Ishikawa (cell line): ENCODE measurements at regions not wholly inside any gene's neighbourhood (a gene's known extent, or its start where the extent isn't known, plus 50 kb on each side); places are given as distances from the start of the nearest gene placed in this dataset.

Experiments used
- CEBPB ChIP-seq: IDR thresholded peaks from 2 replicates; pipeline ENCODE4 v1.6.1; 2012
- CREB1 ChIP-seq: IDR thresholded peaks from 2 replicates; pipeline ENCODE4 v1.6.1; 2012; ENCODE audit warnings: low read depth
- EGR1 ChIP-seq: IDR thresholded peaks from 2 replicates; pipeline ENCODE4 v1.6.1; 2012
- MAX ChIP-seq: IDR thresholded peaks from 2 replicates; pipeline ENCODE4 v1.6.1; 2012
- NFIC ChIP-seq: IDR thresholded peaks from 2 replicates; pipeline ENCODE4 v1.6.1; 2012
- RAD21 ChIP-seq: IDR thresholded peaks from 2 replicates; pipeline ENCODE4 v1.6.1; 2012; ENCODE audit warnings: low read depth
- TAF1 ChIP-seq: IDR thresholded peaks from 2 replicates; pipeline ENCODE4 v1.6.1; 2012; ENCODE audit warnings: low read depth, mild to moderate bottlenecking
- TCF12 ChIP-seq: IDR thresholded peaks from 2 replicates; pipeline ENCODE4 v1.6.1; 2012; ENCODE audit warnings: low read depth
- TEAD4 ChIP-seq: IDR thresholded peaks from 2 replicates; pipeline ENCODE4 v1.6.1; 2012
- USF1 ChIP-seq: IDR thresholded peaks from 2 replicates; pipeline ENCODE4 v1.6.1; 2012
- YY1 ChIP-seq: IDR thresholded peaks from 2 replicates; pipeline ENCODE4 v1.6.1; 2012; ENCODE audit warnings: low read depth
- TF ChIP-seq, protein P1 (sequence below): IDR thresholded peaks from 2 replicates; pipeline ENCODE4 v1.6.1; 2012; ENCODE audit warnings: low read depth, mild to moderate bottlenecking

DNA sequence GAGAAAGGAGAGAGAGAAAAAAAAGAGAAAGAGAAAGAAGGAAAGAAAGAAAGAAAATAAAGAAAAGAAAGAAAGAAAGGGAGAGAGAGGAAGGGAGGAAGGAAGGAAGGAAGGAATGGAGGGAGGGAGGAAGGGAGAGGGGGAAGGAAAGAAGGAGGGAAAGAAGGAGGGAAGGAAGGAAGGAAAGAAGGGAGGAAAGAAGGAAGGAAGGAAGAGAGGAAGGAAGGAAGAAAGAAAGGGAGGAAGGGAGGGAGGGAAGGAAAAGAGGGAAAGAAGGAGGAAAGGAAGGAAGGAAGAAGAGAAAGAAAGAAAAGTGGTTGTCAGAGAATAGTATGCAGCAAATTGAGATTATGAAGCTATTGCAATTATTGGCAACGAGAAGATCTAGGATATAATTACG lies 49.9 kb upstream of the NIPBL start:
- no peak for TF ChIP-seq CEBPB
- TF ChIP-seq MAX = no peak
- no peak for TF ChIP-seq TCF12
- no peak for TF ChIP-seq CREB1
- TF ChIP-seq NFIC = no peak
- TF ChIP-seq, protein P1, sequence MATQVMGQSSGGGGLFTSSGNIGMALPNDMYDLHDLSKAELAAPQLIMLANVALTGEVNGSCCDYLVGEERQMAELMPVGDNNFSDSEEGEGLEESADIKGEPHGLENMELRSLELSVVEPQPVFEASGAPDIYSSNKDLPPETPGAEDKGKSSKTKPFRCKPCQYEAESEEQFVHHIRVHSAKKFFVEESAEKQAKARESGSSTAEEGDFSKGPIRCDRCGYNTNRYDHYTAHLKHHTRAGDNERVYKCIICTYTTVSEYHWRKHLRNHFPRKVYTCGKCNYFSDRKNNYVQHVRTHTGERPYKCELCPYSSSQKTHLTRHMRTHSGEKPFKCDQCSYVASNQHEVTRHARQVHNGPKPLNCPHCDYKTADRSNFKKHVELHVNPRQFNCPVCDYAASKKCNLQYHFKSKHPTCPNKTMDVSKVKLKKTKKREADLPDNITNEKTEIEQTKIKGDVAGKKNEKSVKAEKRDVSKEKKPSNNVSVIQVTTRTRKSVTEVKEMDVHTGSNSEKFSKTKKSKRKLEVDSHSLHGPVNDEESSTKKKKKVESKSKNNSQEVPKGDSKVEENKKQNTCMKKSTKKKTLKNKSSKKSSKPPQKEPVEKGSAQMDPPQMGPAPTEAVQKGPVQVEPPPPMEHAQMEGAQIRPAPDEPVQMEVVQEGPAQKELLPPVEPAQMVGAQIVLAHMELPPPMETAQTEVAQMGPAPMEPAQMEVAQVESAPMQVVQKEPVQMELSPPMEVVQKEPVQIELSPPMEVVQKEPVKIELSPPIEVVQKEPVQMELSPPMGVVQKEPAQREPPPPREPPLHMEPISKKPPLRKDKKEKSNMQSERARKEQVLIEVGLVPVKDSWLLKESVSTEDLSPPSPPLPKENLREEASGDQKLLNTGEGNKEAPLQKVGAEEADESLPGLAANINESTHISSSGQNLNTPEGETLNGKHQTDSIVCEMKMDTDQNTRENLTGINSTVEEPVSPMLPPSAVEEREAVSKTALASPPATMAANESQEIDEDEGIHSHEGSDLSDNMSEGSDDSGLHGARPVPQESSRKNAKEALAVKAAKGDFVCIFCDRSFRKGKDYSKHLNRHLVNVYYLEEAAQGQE = no peak
- TF ChIP-seq EGR1 = no peak
- TF ChIP-seq USF1 = no peak
- TF ChIP-seq TEAD4 = no peak
- TF ChIP-seq TAF1 = no peak
- TF ChIP-seq RAD21 = no peak
- TF ChIP-seq YY1 = no peak
